ENCODE measurements at regions not wholly inside any gene's neighbourhood (a gene's known extent, or its start where the extent isn't known, plus 50 kb on each side); places are given as distances from the start of the nearest gene placed in this dataset.

DNA sequence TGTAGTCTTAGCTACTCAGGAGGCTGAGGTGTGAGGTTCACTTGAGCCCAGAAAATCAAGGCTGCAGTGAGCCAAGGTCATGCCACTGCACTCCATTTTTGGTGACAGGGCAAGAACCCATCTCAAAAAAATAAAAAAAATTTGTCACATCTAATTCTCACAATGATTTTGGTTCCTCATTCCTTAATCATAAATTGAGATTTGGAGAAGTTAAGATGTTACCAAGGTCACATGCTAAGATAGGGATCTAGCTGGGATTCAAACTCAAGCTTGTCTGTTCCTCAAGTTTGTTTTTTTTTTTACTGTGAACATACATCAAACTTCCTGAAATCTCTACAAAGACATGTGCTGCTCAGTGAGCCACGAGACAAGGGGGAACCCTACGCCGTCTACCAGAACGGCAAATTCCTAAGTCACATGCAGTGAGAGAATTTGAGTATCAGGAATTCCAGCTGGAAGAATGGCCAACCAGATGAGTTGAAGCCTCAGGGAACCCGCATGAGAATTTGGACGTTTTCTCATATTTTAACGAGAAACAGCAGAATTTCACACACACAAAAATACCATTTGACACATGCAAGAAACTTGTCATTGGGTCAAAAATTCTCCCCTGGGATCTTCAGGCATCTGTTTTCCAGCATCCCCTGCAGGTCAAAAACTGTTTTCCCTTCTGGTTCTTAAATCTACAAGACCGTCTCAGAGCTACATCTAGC, 414.1 kb upstream of the GOT2 start:
- 79% methylated on average over 8 of the region's 8 CpGs for WGBS
- Histone ChIP-seq H3K27me3 (ENCODE audit: control insufficient read depth in 4 of 4, insufficient read depth in 4 of 4, low read length in 3 of 4) (peaks cover 0 to 4% (median 0%) of the 10 kb centered on the region in 4 donors), H3K4me1 (ENCODE audit: control insufficient read depth in 4 of 4, insufficient read depth in 4 of 4, low read length in 3 of 4) (no peaks in the 10 kb centered on the region), H3K9ac (ENCODE audit: low read depth in 1 of 2, low read length in 2 of 2) (no peak overlapping the region), H3K9me3 (ENCODE audit: control insufficient read depth in 4 of 4, low read length in 3 of 4) (no peaks in the 10 kb centered on the region), H3K4me3 (ENCODE audit: low read depth in 1 of 3, low read length in 3 of 3) (no peak overlapping the region), H3K36me3 (ENCODE audit: control insufficient read depth in 4 of 4, insufficient read depth in 3 of 4, low read depth in 1 of 4, low read length in 3 of 4) (no peaks in the 10 kb centered on the region), H3K27ac (ENCODE audit: low read depth in 1 of 2, low read length in 2 of 2) (no peak overlapping the region)
- TF ChIP-seq, protein P1, sequence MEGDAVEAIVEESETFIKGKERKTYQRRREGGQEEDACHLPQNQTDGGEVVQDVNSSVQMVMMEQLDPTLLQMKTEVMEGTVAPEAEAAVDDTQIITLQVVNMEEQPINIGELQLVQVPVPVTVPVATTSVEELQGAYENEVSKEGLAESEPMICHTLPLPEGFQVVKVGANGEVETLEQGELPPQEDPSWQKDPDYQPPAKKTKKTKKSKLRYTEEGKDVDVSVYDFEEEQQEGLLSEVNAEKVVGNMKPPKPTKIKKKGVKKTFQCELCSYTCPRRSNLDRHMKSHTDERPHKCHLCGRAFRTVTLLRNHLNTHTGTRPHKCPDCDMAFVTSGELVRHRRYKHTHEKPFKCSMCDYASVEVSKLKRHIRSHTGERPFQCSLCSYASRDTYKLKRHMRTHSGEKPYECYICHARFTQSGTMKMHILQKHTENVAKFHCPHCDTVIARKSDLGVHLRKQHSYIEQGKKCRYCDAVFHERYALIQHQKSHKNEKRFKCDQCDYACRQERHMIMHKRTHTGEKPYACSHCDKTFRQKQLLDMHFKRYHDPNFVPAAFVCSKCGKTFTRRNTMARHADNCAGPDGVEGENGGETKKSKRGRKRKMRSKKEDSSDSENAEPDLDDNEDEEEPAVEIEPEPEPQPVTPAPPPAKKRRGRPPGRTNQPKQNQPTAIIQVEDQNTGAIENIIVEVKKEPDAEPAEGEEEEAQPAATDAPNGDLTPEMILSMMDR (IDR thresholded peaks at IDR 0.05; ENCODE audit: low read depth, low read length, missing input control): no peak
- TF ChIP-seq HNF4A (conservative IDR thresholded peaks at IDR 0.05) (no peak), RXRA (IDR thresholded peaks at IDR 0.05) (no peak), SP1 (IDR thresholded peaks at IDR 0.05) (no peak), JUND (IDR thresholded peaks at IDR 0.05) (no peak), TAF1 (conservative IDR thresholded peaks at IDR 0.05) (no peak), HNF4G (IDR thresholded peaks at IDR 0.05) (no peak)
- TF ChIP-seq, protein P2, sequence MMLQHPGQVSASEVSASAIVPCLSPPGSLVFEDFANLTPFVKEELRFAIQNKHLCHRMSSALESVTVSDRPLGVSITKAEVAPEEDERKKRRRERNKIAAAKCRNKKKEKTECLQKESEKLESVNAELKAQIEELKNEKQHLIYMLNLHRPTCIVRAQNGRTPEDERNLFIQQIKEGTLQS (IDR thresholded peaks at IDR 0.05): no peak
- TF ChIP-seq, protein P3, sequence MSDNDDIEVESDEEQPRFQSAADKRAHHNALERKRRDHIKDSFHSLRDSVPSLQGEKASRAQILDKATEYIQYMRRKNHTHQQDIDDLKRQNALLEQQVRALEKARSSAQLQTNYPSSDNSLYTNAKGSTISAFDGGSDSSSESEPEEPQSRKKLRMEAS (IDR thresholded peaks at IDR 0.05): no peak
- no peak for DNase-seq (ENCODE audit: low spot score)

- H3K9ac ChIP-seq (ENCODE audit: low read depth in 1 of 2, low read length in 2 of 2): no peak overlapping the region
- no peaks in the 10 kb centered on the region for H3K9me3 ChIP-seq (ENCODE audit: control insufficient read depth in 4 of 4, low read length in 3 of 4)
- no peak overlapping the region for H3K4me3 ChIP-seq (ENCODE audit: low read depth in 1 of 3, low read length in 3 of 3)
- no peaks in the 10 kb centered on the region for H3K4me1 ChIP-seq (ENCODE audit: control insufficient read depth in 4 of 4, insufficient read depth in 4 of 4, low read length in 3 of 4)
- WGBS: 83% methylated on average over 3 of the region's 3 CpGs
- TF ChIP-seq HNF4G (IDR thresholded peaks at IDR 0.05) (no peak), YY1 (IDR thresholded peaks at IDR 0.05) (no peak), FOXA2 (IDR thresholded peaks at IDR 0.05) (no peak), FOXA1 (IDR thresholded peaks at IDR 0.05) (no peak), TAF1 (conservative IDR thresholded peaks at IDR 0.05) (no peak), ZBTB33 (IDR thresholded peaks at IDR 0.05) (no peak)
- TF ChIP-seq, protein P1 (IDR thresholded peaks at IDR 0.05; ENCODE audit: low read depth, low read length, missing input control): no peak
- H3K36me3 ChIP-seq (ENCODE audit: control insufficient read depth in 4 of 4, insufficient read depth in 3 of 4, low read depth in 1 of 4, low read length in 3 of 4): no peaks in the 10 kb centered on the region
- H3K27me3 ChIP-seq (ENCODE audit: control insufficient read depth in 4 of 4, insufficient read depth in 4 of 4, low read length in 3 of 4): peaks cover 0 to 4% (median 0%) of the 10 kb centered on the region in 4 donors
- no peak overlapping the region for H3K27ac ChIP-seq (ENCODE audit: low read depth in 1 of 2, low read length in 2 of 2)
- DNase-seq (ENCODE audit: low spot score): no peak
Measured at GRCh38 chr16:59146140-59146539, 412.0 kb upstream of the GOT2 start.

Measured in liver (tissue), 8 donors.